ENCODE measurements at regions not wholly inside any gene's neighbourhood (a gene's known extent, or its start where the extent isn't known, plus 50 kb on each side); places are given as distances from the start of the nearest gene placed in this dataset.

DNA sequence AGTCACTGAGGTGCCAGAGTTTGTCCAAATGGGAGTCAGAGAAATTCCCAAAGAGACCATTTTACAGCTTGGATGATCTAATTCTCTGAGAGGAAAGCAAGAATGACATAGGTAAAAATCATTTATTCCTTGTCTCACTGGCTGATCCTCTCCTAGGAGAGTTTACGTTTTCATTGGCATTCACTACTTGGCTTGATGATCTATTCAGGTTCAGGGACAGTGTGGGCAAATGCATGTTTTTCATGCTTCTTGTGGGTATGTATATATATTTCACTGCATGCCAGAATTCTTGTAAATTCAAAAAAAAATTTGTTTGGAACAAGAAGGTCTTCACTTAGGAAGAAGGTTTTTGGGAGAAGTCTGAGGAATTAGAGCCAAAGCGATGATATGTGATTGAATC, 403.4 kb upstream of the JAG1 start:
- no peak for DNase-seq (ENCODE audit: low spot score)

DNA sequence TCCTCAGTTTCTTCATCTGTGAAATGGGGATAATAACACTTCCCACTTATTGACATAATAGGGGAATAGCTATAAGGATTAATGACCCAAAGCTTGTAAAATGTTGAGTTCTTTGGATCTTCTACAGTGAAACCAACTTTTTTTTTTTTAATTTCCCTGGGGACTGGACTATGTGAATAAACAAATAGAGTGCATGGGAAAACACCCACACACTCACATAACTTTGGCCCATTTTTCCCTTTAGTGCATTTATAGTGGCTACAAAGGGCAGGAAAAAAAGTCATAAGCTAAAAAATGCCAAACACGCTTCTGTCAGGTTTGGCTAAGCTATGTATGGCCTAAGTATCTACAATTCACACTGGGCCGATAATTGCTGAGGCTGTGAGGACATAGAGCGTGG, 406.2 kb upstream of the JAG1 start:
- no peak for DNase-seq (ENCODE audit: low spot score)

DNA sequence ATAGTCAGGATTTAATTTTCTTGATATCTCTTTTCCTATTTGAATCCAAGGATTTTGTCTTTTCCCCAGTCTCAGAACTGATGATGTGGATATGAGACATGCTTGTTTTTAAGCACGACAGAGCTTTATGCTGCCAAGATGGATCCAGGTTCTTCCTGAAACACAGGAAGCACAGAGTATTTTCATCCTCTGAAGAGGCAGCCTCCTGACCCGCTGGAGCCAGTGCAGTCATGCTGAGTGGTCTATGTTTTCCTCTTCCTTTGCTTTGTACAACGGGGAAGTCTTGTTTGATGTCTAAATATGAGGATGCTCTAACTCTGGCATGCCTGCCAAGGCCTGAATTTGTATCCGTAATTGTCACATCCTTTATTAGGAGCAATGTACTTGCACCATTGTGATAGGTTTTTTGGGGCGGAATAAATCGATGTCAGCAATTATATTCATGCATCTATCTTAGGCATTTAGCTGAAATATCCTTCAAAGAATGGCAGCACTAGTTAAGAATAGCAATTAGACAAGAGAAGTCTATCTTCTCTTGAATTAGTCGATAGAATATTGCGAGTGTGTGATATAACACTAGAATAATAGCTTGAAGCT, 407.1 kb upstream of the JAG1 start:
- no peak for DNase-seq (ENCODE audit: low spot score)

DNA sequence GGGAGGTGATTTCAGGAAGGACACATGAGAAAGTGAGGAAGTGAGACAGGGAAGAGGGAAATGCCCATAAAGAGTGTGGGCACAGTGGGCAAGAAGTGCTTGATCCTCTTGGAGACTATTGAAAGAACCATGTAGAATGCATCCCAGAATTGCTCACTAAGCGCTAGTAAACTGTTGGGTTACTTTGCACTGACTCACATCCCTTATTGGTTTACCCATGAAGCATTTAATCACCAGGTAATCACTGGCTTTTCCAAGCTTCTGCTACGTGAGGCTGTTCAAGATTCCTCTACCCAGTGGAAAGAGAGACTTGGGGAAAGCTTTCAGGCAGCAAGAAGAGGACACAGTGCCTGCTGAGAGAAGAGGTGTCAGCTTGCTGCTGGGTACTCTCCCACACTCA, 410.0 kb upstream of the JAG1 start:
- DNase-seq (ENCODE audit: low spot score): no peak

DNA sequence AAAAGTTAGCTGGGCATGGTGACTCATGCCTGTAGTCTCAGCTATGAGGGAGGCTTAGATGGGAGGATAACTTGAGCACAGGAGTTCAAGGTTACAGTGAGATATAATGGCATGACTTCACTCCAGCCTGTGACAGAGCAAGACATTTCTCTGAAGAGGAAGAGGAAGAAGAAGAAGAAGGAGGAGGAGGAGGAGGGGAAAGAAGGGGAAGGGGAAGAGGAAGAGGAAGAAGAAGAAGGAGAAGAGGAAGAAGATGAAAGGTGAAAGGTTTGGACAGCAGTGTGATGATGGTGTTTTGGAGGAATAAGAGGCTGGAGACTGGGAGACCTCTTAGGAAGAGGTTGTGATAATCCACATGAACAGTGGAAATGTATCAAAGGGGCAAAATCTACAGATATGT, 410.7 kb upstream of the JAG1 start:
- no peak for DNase-seq (ENCODE audit: low spot score)

DNA sequence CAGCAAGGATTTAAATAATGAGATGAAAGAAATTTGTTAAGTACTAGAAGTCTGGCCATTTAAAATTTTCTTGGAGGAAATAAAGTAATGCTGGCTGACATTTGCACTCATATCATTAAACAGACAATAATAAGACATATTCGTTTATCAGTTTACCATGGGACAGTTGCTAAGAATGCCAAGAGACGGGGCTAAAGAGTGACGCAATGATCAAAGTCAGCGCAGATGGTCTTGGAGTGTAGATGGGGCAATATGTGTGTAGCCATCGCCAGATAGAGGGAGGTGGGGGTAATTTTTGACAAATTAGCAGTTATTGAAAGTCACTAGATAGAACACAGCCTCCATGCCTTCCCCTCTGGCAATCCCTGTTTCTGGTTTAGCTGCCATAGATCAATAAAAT, 413.2 kb upstream of the JAG1 start:
- no peak for DNase-seq (ENCODE audit: low spot score)

DNA sequence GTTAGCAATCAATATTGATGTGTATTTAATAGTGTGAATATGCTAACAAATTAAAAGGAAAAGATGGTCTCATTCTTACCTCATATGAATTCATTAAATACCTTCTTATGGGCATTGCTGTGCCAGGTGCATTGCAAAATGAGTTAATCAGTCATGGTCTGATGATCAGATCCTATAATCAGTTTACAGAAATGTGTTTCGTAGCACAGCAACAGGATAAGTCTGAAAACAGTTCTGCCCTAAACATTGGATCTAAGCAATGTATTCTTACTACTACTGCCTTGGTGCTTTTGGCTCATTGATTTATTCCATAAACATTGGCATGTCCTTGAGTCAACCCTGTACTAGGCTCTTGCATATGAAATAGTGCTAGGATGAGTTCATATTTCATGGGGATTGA, 417.0 kb upstream of the JAG1 start:
- DNase-seq (ENCODE audit: low spot score): no peak

DNA sequence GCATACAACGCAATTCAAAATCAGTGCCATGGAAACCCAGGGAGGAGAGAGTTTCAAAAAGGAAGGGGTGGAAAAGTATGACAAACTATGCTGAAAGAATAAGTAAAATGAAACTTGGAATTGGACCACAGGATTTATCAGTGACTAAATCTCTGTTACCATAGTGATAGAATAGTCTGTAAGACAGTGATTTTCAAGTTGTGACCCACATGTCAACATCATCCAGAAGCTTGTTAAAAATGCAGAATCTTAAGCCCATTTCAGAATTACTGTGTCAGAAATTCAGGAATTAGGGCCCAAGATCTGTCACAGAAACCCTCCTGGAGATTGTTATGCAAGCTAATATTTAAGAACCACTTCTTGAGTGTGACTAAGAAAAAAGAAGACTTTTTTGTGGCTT, 417.7 kb upstream of the JAG1 start:
- no peak for DNase-seq (ENCODE audit: low spot score)

DNA sequence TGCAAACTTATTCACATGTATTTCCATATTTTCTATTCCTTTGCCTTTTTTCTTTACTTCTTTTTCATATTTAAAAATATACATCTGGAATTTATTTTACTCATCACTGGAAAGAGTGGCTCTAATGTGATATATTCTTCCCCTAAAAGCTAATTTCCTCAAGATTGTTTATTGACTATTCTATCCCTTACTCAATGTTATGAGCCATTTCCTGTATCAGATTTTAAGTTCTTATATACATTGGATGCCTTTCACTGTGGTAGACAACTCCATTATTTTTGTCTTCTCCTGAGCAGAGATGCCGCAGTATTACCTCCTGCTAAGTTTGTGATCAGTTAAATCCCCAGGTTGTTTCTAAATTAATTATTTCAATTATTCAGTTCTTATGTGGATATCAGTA, 418.4 kb upstream of the JAG1 start:
- no peak for DNase-seq (ENCODE audit: low spot score)

DNA sequence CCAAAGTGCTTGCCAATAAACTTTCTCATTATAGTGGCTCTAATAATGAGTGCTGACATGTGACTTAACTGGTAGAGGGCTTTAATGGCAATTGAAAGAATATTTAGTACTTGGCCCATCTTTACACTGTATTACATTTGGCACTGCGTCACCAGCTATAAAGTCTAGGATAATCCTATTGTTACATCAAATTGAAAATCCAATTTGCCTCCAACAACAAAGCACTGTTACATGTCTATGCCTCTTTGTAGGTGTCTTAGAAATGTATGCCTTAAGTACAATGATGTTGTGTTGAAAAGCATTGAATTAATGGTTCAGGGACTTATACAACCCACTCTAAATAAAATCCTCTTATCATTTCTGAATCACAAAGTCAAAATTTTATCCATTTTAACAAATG, 420.4 kb upstream of the JAG1 start:
- DNase-seq (ENCODE audit: low spot score): no peak

DNA sequence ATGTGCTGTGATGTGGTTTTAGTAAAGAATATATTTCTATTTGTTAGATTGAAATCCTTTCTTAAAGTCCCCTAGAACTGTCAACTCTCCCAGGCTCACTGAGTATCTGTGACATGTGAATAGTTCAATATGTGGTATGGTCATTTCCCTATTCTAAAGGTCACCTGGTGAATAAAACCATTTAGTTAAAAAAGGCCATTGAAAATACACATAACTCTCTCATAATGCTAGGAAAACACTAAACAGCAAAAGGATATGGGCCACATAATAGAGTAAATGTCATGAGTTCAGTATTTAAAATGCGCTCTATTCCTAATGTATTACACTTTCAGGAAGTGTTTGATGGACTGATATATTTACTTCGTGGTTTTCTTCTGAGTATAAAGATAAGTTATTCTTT, 420.9 kb upstream of the JAG1 start:
- no peak for DNase-seq (ENCODE audit: low spot score)

DNA sequence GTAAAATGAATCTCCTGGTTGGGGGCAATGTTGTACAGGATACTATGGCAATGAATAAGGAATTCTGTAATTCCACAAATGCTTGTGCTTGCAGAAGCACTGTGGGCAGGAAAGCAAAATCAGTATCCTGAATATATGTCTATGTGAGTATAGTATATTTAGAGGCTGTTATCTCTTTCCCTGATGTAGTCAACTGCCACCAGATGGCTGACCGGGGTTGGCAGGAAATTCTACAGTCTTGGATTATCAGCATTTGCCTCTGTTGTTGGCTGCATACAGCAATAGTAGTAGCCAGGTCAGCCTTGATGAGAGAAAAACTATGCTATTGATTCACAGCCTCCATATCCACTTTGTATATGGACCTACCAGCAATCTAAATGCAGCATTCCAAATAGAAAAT, 425.1 kb upstream of the JAG1 start:
- peak; percentile 58 for DNase-seq (ENCODE audit: low spot score)

DNA sequence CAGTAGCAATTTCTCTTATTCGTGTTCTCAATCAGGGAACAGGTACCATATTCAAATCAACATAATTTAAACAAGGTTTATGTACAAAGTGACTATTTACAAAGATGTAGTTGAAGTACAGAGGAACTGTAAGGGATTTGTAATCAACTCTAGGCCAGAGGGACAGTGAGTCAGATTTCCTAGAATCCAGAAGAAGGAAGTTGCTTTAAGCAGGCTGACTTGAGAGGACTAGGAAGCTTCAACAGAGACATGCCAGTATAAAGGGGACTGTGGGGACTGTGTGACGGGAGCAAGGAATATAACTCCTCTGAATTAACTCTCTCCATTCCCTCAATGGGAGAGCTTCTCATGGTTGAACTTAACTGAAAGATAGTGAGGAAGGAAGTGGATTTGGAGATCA, 427.4 kb upstream of the JAG1 start:
- no peak for DNase-seq (ENCODE audit: low spot score)

DNA sequence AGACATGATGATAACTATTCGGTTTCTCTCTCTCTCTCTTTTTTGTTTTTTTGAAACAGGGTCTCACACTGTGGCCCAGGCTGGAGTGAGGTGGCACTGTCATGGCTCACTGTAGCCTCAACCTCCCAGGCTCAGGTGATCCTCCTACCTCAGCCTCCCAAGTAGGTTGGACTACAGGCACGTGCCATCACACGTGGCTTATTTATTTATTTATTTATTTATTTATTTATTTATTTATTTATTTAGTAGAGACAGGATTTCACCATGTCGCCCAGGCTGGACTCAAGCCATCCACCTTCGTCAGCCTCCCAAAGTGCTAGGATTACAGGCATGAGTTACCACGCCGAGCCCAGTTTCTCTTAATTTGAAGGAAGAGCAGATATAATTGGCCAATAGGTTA, 427.9 kb upstream of the JAG1 start:
- no peak for DNase-seq (ENCODE audit: low spot score)

DNA sequence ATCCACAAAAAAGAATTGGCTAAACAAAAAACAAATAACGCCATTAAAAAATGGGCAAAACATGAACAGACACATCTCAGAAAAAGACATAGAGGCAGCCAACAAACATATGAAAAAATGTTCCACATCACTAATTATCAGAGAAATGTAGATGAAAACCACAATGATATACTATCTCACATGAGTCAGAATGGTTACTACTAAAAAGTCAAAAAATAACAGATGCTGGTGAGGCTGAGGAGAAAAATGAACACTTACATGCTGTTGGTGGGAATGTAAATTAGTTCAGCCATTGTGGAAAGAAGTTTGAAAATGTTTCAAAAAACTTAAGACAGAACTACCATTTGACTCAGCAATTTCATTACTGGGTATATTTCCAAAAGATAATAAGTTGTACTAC, 430.1 kb upstream of the JAG1 start:
- DNase-seq (ENCODE audit: low spot score): no peak

DNA sequence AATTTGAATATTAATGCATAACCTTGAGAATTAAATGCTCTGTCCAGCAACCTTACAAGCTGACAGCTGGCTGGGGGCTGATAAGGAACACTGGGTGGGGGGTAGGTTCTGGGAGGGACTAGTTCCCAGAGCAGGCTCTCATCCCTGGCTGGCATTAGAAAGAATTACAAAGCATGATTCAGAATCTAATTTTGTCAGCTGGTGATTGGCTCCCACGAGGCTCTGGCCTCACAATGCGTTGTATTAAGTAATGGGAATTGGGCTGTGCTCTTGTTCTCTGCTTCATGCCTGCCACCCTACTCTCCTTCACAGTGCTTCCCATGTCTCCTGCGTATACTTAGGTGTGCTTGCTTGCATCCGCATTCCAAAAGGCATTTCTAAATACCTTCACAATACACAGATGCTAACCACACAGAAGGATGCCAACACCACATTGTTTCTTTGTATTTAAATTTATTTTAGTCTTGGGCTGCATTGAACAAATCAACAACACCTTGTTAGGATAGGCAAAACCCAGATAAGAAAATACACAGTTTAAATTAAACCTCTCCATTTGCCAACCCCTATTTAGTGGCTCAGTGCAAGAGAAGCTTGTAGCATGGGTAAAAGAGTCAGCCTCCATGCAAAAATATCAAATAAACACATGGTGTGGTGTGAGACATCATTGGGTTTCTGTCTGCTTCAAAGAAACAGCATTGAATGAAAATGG, 434.5 kb upstream of the JAG1 start:
- DNase-seq (ENCODE audit: low spot score): no peak

DNA sequence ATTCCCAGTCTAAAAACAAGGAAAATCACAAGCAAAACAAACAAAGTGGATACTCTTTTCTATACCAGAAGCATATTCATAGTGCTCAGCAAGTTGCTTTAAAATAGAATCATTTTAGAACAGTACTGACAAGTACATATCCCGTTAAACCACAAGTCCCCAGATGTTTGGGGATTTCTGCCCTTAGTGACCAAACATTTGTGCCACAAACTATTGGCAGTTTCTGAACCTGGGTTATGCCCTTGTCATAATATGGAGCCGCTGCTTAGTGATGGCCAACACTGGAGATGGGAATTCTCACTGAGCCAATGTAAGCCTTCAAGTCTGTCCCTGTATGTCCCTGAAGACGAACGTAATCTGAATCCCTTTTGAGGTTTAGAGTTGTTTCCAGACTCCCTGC, 436.7 kb upstream of the JAG1 start:
- DNase-seq (ENCODE audit: low spot score): no peak

DNA sequence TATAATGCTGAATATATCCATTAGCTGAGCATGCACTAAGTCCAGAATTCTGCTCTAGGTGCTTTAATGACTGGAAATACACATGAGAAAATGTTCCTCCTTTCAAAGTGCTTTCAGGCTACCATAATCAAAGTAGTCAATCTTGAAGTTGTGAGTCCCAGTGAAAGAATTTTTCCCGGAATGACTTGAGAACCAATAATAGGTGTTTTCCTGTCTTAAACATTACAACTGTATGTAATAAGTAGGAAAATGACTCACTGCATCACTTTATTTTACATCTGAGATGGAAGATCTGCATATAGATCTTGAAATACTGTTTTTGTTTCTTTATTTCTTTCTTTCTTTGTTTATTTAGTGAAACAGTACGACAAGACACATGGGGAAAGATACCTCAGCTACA, 437.4 kb upstream of the JAG1 start:
- DNase-seq (ENCODE audit: low spot score): no peak

DNA sequence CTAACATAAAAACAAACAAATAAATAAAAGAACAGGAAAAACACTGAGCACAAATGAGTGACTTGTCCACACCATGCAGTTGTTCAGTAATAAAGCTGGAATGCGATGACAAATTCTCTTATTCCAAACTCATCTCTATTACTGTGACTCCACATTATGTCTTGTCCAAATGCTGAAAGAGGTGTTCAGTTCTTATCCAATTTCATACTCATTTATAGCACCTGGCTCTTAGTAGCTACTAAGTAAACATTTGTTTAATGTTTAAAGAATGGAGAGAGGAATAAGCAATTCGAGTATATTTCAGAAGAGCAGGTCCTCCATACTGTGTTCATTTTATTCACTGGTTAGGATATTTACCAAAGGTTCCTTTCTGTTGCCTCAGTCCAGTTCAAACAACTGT, 439.0 kb upstream of the JAG1 start:
- peak; percentile 3 for DNase-seq (ENCODE audit: low spot score)

DNA sequence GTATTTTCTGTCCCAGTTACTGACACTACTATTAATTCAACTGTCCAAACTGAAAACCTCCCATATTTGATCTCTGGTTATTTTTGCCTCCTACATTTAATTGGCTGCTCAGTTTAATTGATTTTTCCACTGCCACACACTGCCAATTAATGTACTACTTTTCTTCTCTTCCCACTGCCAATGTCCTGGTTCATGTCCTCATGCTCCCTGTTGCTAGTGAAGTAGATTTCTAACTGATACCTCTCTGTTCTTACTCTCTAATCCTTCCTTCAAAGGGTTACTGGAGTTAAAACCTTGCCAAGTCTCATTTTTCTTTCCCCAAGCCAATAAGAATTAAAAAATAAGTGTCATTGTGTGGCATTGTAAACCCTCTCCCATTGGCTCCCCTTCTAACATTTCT, 440.6 kb upstream of the JAG1 start:
- no peak for DNase-seq (ENCODE audit: low spot score)

DNA sequence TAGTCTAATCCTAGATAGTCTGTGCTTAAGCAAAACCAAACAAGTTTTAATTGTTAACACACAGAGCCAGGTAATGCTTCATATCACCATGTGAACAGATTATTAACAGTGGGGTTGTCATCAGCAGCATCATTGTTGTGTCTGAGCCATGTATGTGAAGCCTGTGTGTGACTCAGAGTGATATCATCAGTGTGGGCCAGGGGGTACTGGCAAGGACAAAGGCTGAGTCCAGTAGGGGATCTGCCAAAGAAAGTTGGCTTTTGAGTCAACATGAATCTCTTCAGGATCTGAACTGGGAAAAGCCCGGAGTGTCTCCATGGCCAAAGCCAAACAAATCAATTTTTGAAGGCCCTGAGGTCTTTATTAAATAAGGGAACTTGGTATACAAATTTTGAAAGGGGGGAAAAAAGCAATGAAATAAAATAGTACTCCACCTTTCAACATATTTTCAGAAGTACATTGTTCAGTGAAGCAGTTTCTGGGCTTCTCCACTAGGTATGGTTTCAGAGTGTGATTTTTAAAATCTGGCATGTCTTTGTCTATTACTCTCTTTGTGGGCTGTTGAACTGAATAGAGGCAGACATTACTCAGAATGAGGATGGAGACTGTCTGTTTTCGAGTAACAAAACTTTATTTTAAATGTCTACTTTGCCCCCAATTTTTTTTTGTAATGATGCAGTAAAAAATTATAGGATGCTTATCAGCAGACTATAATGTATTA, 444.2 kb upstream of the JAG1 start:
- DNase-seq (ENCODE audit: low spot score): no peak

DNA sequence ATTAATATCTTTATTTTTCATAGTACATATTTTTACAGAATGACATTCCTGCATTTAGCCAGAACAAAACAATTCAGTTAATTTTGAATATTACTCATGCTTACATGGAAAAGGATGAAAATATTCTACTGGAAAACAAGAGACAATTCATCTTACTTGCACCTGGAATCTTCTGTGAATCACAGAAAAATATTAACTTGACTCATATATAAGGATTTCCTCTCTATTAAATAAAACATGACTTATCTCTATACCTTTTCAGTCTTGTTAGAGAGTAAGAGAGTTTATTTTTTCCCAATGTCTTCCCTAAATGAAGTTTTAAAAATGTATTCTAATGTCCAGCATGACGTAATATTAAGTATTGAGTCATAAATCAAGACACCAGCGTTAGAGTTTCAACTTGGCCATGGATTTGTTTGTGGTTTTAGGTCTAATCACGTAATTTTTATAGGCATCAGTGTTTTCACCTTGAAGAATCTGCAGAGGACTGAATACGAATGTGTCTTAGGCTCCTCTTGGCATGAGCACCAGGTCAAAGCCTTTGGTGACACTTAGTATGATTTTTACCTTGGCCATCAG, 445.1 kb upstream of the JAG1 start:
- DNase-seq (ENCODE audit: low spot score): no peak

DNA sequence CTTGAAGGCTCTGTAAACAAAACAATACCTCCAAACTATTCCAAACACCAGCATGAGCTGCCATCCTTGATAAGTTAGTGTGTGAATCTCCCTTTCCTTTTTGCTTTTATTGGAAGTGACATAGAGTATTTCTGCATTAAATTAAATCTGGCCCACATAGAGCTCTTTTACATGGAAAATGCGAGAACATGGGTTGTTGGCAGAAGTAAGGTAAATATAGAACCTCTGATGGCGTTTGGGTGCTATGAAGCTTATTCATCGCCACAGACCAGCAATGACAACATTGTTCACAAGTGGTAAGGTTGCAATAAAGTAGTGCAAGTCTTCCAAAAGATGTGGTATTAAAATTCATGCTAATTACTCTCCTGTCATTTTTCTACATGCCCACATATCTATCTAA, 445.8 kb upstream of the JAG1 start:
- DNase-seq (ENCODE audit: low spot score): no peak

Data from HT-29 (cell line).